ENCODE measurements at regions not wholly inside any gene's neighbourhood (a gene's known extent, or its start where the extent isn't known, plus 50 kb on each side); places are given as distances from the start of the nearest gene placed in this dataset.
"Not testable (repeated sequence)": the region's sequence is repeated elsewhere in the genome, so short reads cannot be mapped to it uniquely, and the experiment has no call there.

DNA sequence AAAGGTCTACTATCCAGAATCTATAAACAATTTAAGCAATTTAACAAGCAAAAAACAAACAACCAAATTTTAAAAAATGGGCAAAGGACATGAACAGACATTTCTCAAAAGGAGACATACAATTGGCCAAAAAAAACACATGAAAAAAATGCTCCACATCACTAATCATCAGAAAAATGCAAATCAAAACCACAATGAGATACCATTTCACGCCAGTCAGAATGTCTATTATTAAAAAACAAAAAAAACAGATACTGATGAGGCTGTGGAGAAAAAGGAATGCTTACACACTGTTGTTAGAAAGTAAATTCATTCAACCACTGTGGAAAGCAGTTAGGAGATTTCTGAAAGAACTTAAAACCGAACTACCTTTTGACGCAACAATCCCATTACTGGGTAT is 66.4 kb upstream of the SESTD1 start:
- DNase-seq (ENCODE audit: low spot score), result no peak

DNA sequence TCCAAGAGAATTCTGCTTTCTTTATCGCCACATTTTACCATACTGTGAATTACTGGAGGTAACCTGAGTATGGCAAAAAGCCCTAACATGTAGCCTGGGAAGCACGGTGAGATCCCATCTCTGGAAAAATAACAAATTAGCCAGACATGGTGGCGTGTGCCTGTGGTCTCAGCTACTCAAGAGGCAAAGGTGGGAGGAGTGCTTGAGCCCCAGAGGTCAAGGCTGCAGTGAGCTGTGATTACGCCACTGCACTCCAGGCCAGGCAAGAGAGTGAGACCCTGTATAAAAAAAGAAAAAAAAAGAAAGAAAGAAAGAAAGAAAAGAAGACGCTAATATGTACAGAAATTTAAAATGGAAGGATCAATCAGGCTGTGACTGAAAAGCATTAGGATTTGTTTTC is 57.7 kb upstream of the SESTD1 start:
- no peak for DNase-seq (ENCODE audit: low spot score)

DNA sequence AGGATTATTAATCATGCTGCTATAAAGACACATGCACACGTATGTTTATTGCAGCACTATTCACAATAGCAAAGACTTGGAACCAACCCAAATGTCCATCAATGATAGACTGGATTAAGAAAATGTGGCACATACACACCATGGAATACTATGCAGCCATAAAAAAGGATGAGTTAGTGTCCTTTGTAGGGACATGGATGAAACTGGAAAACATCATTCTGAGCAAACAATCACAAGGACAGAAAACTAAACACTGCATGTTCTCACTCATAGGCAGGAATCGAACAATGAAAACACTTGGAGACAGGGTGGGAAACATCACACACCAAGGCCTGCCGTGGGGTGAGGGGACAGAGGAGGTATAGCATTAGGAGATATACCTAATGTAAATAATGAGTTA is 56.4 kb upstream of the SESTD1 start:
- not testable (repeated sequence) for DNase-seq (ENCODE audit: low spot score)

DNA sequence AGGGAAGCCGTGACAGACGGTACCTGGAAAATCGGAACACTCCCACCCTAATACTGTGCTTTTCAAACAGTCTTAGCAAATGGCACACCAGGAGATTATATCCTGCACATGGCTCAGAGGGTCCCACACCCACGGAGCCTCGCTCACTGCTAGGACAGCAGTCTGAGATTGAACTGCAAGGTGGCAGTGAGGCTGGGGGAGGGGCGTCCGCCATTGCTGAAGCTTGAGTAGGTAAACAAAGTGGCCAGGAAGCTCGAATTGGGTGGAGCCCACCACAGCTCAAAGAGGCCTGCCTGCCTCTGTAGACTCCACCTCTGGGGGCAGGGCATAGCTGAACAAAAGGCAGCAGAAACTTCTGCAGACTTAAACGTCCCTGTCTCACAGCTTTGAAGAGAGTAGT is 50.1 kb upstream of the SESTD1 start:
- DNase-seq (ENCODE audit: low spot score), result not testable (repeated sequence)
